HG03103 (cell line): ENCODE measurements at regions not wholly inside any gene's neighbourhood (a gene's known extent, or its start where the extent isn't known, plus 50 kb on each side); places are given as distances from the start of the nearest gene placed in this dataset.
"Not testable (repeated sequence)": the region's sequence is repeated elsewhere in the genome, so short reads cannot be mapped to it uniquely, and the experiment has no call there.

Source experiments
- ATAC-seq: cut with Tn5 transposase; IDR thresholded peaks from one replicate; pipeline ENCODE4 v1.9.1; 2021; ENCODE audit warnings: low read depth; ENCODE audit not compliant: unreplicated experiment

- no peak for ATAC-seq
Measured at GRCh38 chr7:3134745-3135144, 91.1 kb upstream of the CARD11 start.

GRCh38 chr7:3135626-3136025, 92.0 kb upstream of the CARD11 start:
- ATAC-seq: no peak

- ATAC-seq: no peak
Measured at GRCh38 chr7:3138206-3138605, 94.5 kb upstream of the CARD11 start.

- ATAC-seq: no peak
Measured at GRCh38 chr7:3138997-3139396, 95.3 kb upstream of the CARD11 start.

GRCh38 chr7:3140834-3141233, 97.2 kb upstream of the CARD11 start:
- no peak for ATAC-seq

GRCh38 chr7:3141326-3141725, 97.7 kb upstream of the CARD11 start:
- no peak for ATAC-seq

- no peak for ATAC-seq
Measured at GRCh38 chr7:3143869-3144775, 100.5 kb upstream of the CARD11 start.

- ATAC-seq: not testable (repeated sequence)
Measured at GRCh38 chr7:3144776-3145125, 101.1 kb upstream of the CARD11 start.

GRCh38 chr7:3146571-3147226, 103.0 kb upstream of the CARD11 start:
- ATAC-seq: no peak

- not testable (repeated sequence) for ATAC-seq
Measured at GRCh38 chr7:3148471-3148870, 104.8 kb upstream of the CARD11 start.

GRCh38 chr7:3149231-3149995, 105.7 kb upstream of the CARD11 start:
- ATAC-seq: no peak

GRCh38 chr7:3150027-3150426, 106.4 kb upstream of the CARD11 start:
- ATAC-seq: no peak

GRCh38 chr7:3151784-3152183, 108.1 kb upstream of the CARD11 start:
- no peak for ATAC-seq

GRCh38 chr7:3152714-3153113, 109.0 kb upstream of the CARD11 start:
- ATAC-seq: no peak

- ATAC-seq: no peak
Measured at GRCh38 chr7:3153118-3153517, 109.5 kb upstream of the CARD11 start.

- ATAC-seq: no peak
Measured at GRCh38 chr7:3154317-3154716, 110.7 kb upstream of the CARD11 start.

GRCh38 chr7:3154881-3155494, 111.3 kb upstream of the CARD11 start:
- no peak for ATAC-seq

GRCh38 chr7:3156508-3156907, 112.8 kb upstream of the CARD11 start:
- no peak for ATAC-seq

- no peak for ATAC-seq
Measured at GRCh38 chr7:3157566-3158287, 114.1 kb upstream of the CARD11 start.

GRCh38 chr7:3158341-3158760, 114.7 kb upstream of the CARD11 start:
- no peak for ATAC-seq
